ENCODE measurements at regions not wholly inside any gene's neighbourhood (a gene's known extent, or its start where the extent isn't known, plus 50 kb on each side); places are given as distances from the start of the nearest gene placed in this dataset.
"Not testable (repeated sequence)": the region's sequence is repeated elsewhere in the genome, so short reads cannot be mapped to it uniquely, and the experiment has no call there.

- H3K36me3 ChIP-seq; H3K27me3 ChIP-seq; DNase-seq; intact Hi-C loops (cut with DNase I); H3K27ac ChIP-seq; ATAC-seq; H3K9me3 ChIP-seq; H3K4me3 ChIP-seq; H3K4me1 ChIP-seq: not testable (repeated sequence)
- 75% methylated on average over 6 of the region's 6 CpGs for WGBS (ENCODE audit: insufficient coverage, low coverage, low lambda C conversion rate, missing lambda C conversion rate)
Observed at GRCh38 chr4:102210806-102211205, 134.5 kb downstream of the SLC39A8 start.

GRCh38 chr4:102204634-102205033 is 140.6 kb downstream of the SLC39A8 start:
- H3K4me3 ChIP-seq; H3K27me3 ChIP-seq; DNase-seq; H3K9me3 ChIP-seq; intact Hi-C loops (cut with DNase I); H3K27ac ChIP-seq; H3K4me1 ChIP-seq; ATAC-seq; H3K36me3 ChIP-seq: not testable (repeated sequence)
- WGBS (ENCODE audit: insufficient coverage, low coverage, low lambda C conversion rate, missing lambda C conversion rate) = 64% methylated on average over 3 of the region's 3 CpGs

GRCh38 chr4:102196221-102196620 is 149.1 kb downstream of the SLC39A8 start:
- DNase-seq (no peak), ATAC-seq (no peak)
- 24% methylated on average over 3 of the region's 3 CpGs for WGBS (ENCODE audit: insufficient coverage, low coverage, low lambda C conversion rate, missing lambda C conversion rate)
- Histone ChIP-seq H3K9me3 (no peaks in the 10 kb centered on the region), H3K4me3 (no peak overlapping the region), H3K27ac (no peak overlapping the region), H3K36me3 (no peaks in the 10 kb centered on the region), H3K4me1 (no peaks in the 10 kb centered on the region), H3K27me3 (no peaks in the 10 kb centered on the region)
- TF ChIP-seq, protein P1, sequence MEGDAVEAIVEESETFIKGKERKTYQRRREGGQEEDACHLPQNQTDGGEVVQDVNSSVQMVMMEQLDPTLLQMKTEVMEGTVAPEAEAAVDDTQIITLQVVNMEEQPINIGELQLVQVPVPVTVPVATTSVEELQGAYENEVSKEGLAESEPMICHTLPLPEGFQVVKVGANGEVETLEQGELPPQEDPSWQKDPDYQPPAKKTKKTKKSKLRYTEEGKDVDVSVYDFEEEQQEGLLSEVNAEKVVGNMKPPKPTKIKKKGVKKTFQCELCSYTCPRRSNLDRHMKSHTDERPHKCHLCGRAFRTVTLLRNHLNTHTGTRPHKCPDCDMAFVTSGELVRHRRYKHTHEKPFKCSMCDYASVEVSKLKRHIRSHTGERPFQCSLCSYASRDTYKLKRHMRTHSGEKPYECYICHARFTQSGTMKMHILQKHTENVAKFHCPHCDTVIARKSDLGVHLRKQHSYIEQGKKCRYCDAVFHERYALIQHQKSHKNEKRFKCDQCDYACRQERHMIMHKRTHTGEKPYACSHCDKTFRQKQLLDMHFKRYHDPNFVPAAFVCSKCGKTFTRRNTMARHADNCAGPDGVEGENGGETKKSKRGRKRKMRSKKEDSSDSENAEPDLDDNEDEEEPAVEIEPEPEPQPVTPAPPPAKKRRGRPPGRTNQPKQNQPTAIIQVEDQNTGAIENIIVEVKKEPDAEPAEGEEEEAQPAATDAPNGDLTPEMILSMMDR (IDR thresholded peaks at IDR 0.05) = no peak
- no peak for TF ChIP-seq POLR2A (IDR thresholded peaks at IDR 0.05)
- intact Hi-C loops (cut with DNase I) = no loop called here

GRCh38 chr4:102193145-102193544 is 152.1 kb downstream of the SLC39A8 start:
- Histone ChIP-seq H3K4me3 (no peak overlapping the region), H3K27me3 (no peaks in the 10 kb centered on the region), H3K9me3 (no peaks in the 10 kb centered on the region), H3K36me3 (no peaks in the 10 kb centered on the region), H3K4me1 (no peaks in the 10 kb centered on the region), H3K27ac (no peak overlapping the region)
- intact Hi-C loops (cut with DNase I) = no loop called here
- DNase-seq (no peak), ATAC-seq (no peak)
- no peak for TF ChIP-seq POLR2A (IDR thresholded peaks at IDR 0.05)
- TF ChIP-seq, protein P1 (IDR thresholded peaks at IDR 0.05) = no peak
- 50% methylated on average over 1 of the region's 1 CpG for WGBS (ENCODE audit: insufficient coverage, low coverage, low lambda C conversion rate, missing lambda C conversion rate)

DNA sequence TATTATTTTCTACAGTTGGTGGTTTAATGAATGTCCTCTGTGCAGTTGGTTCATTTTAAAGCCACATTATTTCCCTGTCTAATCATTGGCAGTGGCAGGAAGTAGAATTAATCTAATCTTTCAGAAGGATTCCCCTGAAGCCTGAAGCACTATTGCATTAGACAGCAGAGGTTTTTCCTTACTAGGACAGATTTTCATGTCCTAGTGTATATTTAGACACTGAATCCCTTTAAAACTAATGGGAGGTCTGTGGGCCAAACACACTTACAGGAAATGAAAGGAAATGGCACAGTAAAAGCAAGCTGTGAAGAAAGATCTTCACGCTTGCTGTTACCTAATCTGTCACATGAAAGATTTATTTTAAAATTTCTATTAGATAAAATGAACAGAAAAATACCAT is 165.2 kb downstream of the SLC39A8 start:
- H3K36me3 ChIP-seq = no peaks in the 10 kb centered on the region
- DNase-seq = no peak
- no peaks in the 10 kb centered on the region for H3K9me3 ChIP-seq
- intact Hi-C loops (cut with DNase I) = no loop called here
- H3K27me3 ChIP-seq = no peaks in the 10 kb centered on the region
- 35% methylated on average over 1 of the region's 1 CpG for WGBS (ENCODE audit: insufficient coverage, low coverage, low lambda C conversion rate, missing lambda C conversion rate)
- no peak overlapping the region for H3K4me3 ChIP-seq
- no peak overlapping the region for H3K27ac ChIP-seq
- no peak for TF ChIP-seq POLR2A (IDR thresholded peaks at IDR 0.05)
- TF ChIP-seq, protein P1 (IDR thresholded peaks at IDR 0.05) = no peak
- no peak for ATAC-seq
- no peaks in the 10 kb centered on the region for H3K4me1 ChIP-seq

- no peak for ATAC-seq
- Histone ChIP-seq H3K9me3 (no peaks in the 10 kb centered on the region), H3K4me3 (no peak overlapping the region), H3K27me3 (no peaks in the 10 kb centered on the region), H3K27ac (no peak overlapping the region), H3K4me1 (no peaks in the 10 kb centered on the region), H3K36me3 (no peaks in the 10 kb centered on the region)
- intact Hi-C loops (cut with DNase I) = no loop called here
- DNase-seq = no peak
- TF ChIP-seq, protein P1 (IDR thresholded peaks at IDR 0.05) = no peak
- TF ChIP-seq POLR2A (IDR thresholded peaks at IDR 0.05) = no peak
- WGBS (ENCODE audit: insufficient coverage, low coverage, low lambda C conversion rate, missing lambda C conversion rate) = 93% methylated on average over 2 of the region's 2 CpGs
Observed at GRCh38 chr4:102174719-102175189, 170.5 kb downstream of the SLC39A8 start.
